Gastrocnemius medialis (tissue), 4 donors: ENCODE measurements at regions not wholly inside any gene's neighbourhood (a gene's known extent, or its start where the extent isn't known, plus 50 kb on each side); places are given as distances from the start of the nearest gene placed in this dataset.

Experiments
- CTCF ChIP-seq, 5 experiments: fragments of 450-650 bp in 3 of 5; fragments of 200-600 bp in 2 of 5; sonication (generic) in 2 of 5; IDR thresholded peaks in 4 of 5; conservative IDR thresholded peaks in 1 of 5; 1 replicate in 4 of 5; 2 replicates in 1 of 5; pipeline ENCODE4 v1.5.1; 2016 to 2019; ENCODE audit warnings: antibody characterized with exemption in 5 of 5, mild to moderate bottlenecking in 3 of 5, moderate library complexity in 3 of 5
- POLR2A ChIP-seq, 2 donors: fragments of 450-650 bp; IDR thresholded peaks; one replicate each; pipeline ENCODE4 v1.6.1; 2017; ENCODE audit warnings: antibody characterized with exemption in 2 of 2, mild to moderate bottlenecking in 2 of 2, moderate library complexity in 2 of 2

- TF ChIP-seq CTCF (IDR thresholded peaks at IDR 0.05 in 4 of 5, conservative IDR thresholded peaks at IDR 0.05 in 1 of 5) (no peak), POLR2A (IDR thresholded peaks at IDR 0.05) (no peak)
Observed at GRCh38 chr7:106518967-106519366, 142.0 kb downstream of the CCDC71L start.
